GDM1 (cell line): ENCODE measurements at regions not wholly inside any gene's neighbourhood (a gene's known extent, or its start where the extent isn't known, plus 50 kb on each side); places are given as distances from the start of the nearest gene placed in this dataset.
A peak's percentile ranks its signal among the peaks of the same experiment; 100 is the strongest.

ENCODE experiments used
- DNase-seq: peaks from one replicate; lab custom pipeline; 2025; lab: John Stamatoyannopoulos, UW

DNA sequence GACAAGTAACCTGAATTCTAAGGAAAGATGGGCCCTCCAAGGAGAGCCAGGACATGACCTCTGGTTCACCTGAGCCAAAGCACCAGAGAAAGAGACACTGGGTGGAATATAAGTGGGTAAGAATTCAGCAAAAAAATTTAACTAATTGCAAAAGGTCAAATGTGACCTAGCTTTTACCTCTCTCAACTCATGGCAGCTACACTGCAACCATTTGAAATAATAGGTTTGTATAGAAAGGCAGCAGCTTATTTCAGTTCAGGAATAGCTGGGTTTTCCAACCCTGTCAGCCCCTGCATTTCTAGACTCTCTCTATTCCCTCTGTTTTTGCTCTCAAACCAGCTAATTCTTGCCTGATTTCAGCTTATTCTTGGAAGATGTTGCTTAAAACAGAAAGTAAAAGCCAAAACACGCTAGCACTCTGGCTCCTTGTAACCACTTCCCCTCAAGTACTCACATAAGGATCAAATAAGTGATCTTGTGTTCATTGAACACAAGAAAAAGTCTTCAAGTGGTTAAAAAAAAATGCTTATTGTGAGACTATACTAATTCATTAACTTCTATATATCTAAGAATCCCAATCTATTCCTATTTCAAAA lies 101.1 kb upstream of the NR4A3 start:
- peak; percentile 23 for DNase-seq

GRCh38 chr9:99721898-99722297 lies 99.8 kb upstream of the NR4A3 start:
- DNase-seq: no peak

GRCh38 chr9:99722877-99723276 lies 98.8 kb upstream of the NR4A3 start:
- DNase-seq: no peak

GRCh38 chr9:99724640-99725039 lies 97.0 kb upstream of the NR4A3 start:
- no peak for DNase-seq

GRCh38 chr9:99725852-99726251 lies 95.8 kb upstream of the NR4A3 start:
- DNase-seq: no peak

DNA sequence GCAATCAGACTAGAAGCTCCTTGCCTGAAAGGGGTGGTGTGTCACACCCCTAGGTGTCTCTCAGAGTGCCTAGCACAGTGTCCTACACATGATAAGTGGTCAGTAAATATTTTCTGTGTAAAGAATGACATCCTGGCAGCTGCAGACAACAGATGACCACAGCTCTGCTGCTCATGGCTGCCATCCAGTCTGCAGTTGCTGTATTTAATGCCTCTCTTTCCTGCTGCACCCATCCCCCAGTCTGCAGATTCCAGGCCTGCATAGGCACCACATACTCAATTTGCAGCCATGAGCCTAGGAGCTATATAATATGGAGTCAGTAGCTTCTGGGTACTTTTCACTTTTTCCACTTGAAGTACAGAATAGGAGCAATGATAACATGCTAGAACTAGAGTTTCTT lies 94.9 kb upstream of the NR4A3 start:
- no peak for DNase-seq

GRCh38 chr9:99730062-99730461 lies 91.6 kb upstream of the NR4A3 start:
- DNase-seq: no peak

DNA sequence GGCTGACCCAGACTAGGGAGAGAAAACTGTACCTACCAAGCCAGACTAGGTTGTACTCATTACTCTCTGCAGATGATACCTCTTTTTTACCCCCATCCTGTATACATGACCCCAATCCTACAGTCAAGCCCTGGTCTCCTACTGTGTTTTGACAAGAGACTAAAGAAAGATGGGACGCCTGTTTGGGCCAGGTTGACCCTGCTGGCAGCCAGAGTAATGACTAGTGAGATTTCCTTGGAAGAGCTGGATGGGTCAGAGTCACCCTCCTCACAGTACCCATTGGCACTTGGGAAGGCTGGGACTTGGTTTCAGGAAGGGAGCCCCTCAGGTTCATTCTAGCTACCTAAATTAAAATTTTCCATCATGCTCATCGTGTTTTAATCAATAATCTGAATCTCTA lies 89.7 kb upstream of the NR4A3 start:
- no peak for DNase-seq

DNA sequence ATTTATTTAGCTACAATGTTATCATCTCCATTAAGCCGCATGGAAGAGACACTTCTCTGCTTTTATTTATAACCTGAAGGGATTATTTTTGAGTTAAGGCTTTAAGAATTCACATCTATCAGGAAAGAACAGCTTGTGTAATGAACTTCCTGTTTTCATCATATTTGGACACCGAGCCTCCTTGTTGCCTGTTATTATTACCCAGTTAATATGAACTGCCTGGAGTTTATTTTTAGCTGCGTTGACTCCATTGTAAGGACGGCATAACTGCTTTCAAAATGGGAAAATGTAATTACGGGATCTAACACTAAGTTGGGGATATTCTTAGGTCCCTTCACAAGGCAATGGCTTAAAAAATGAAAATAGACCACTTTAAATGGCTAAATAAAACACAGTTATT lies 89.0 kb upstream of the NR4A3 start:
- no peak for DNase-seq

DNA sequence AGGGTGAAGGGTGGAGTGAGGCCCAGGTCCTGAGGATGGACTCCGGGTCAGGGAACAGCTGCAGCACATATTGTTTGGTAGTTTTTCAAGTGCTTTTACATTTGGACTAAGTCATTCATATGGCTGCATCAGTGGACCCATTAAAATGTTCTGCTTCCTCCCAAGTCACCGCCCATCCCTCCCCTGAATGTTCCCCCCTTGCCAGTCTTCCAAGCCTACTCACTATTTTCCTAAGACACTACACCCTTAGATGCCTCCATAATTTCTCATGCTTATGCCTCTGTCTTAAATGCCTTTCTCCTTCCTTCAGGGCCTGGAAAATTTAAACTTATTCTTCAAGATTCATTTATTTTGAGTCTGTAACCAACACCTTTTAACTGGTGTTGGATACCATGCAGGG lies 86.6 kb upstream of the NR4A3 start:
- DNase-seq: no peak

- no peak for DNase-seq
Measured at GRCh38 chr9:99736291-99736690, 85.4 kb upstream of the NR4A3 start.

DNA sequence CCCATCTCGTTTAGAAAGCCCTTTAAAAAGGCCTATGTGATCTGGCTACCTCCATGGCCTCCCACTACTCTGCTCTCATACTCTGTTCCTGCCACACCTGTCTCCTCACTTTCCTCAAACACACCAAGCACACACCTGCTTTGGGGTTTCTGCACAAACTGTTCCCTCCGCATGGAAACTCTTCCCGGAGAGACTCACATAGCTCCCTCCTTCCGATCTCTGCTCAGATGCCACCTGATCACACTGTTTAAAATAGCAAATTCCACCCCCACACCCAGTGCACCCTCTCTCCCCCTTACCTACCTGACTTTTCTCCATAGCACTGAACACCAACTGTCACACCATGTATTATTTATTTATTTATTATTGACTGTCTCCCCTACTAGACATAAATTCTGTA lies 84.0 kb upstream of the NR4A3 start:
- DNase-seq: no peak

GRCh38 chr9:99743006-99743405 lies 78.7 kb upstream of the NR4A3 start:
- no peak for DNase-seq

GRCh38 chr9:99743455-99743854 lies 78.2 kb upstream of the NR4A3 start:
- DNase-seq: no peak

GRCh38 chr9:99744132-99744531 lies 77.6 kb upstream of the NR4A3 start:
- DNase-seq: no peak

DNA sequence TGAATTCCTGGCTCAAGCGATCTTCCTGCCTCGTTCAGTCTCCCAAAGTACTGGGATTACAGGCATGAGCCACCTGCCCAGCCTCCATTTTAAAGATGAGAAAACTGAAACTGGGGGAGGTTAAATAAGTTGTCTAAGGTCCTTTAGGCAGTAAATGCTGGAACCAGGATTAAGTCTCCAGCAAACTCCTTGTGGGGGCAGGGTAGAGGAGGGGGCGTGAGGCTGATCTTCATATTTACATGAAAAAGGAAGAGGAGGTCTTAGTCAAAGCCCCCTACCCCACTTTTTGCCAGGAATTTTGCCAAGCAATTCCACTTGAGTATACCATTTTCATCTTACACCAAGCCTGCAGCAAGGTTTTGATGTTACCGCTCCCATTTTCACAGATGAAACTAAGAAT lies 76.6 kb upstream of the NR4A3 start:
- DNase-seq: no peak

DNA sequence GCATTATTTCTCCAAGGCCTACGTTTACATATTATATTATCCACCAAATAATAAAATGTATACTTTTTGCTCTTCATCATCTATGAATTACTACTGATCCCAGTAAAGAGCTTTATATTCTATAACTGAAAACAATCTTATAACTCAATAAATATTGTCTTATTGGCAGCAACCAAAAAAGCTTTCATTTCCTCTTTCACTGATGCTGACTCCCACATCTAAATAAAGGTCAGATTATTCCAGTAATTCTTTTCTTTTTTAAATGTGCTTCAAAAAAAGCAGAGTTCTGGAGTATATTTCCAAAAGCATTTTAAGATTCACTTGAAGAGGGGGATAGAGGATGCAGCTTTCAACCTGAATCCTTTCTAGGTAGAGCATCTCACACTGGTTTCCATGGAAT lies 75.3 kb upstream of the NR4A3 start:
- DNase-seq: no peak

GRCh38 chr9:99748266-99748665 lies 73.4 kb upstream of the NR4A3 start:
- DNase-seq: no peak

DNA sequence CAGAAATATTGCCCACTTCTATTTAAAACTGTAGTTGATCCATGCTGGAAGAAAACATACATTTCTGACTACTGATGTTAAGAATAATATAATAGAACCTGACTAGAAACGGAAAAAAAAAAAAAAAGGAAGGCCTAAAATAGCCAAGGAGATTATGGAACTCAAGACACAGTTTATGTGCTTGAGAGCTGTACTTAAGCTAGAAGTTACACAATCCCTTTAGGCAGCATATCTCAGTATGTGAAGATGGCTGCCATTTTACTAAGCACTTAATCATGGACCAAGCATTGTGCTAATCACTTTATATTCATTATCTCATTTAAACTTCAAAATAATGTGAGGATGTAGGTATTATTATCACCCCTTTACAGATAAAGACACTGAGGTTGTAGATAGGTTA lies 73.0 kb upstream of the NR4A3 start:
- no peak for DNase-seq

DNA sequence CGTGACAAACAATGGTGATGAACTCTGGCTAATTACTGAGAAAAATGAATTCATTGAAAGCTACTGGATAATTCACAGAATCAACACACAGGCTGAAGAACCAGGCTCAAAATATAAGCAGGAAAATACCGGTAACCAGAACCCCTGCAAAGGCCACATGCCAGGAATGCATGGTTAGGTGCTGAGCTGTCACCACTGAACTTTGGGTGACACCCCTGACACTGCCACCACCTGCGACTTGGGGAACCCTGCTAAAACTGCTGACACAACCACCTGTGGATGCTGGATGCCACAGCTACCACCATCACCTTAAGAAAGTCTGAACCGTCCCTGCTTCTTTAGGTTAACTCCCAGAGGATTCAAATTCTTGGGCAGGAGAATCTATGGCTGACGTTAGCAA lies 72.0 kb upstream of the NR4A3 start:
- no peak for DNase-seq

DNA sequence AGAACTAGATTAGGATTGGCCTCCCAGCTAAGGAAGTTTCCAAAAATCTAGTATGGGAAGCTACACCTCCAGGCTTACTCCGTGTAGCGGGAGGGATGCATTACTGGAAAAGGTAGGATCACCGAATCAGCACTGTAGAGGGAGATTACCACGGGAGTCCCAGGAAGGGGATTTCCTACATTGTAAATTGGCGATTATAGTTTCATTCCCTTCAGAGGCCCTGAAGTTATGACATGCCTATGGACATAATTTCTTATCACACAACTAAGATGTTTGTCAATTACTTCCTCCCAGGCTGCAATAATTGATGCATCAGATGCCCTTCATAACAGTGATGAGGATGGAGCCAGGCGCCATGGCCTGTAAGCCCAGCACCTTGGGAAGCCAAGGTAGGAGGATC lies 71.2 kb upstream of the NR4A3 start:
- DNase-seq: no peak

DNA sequence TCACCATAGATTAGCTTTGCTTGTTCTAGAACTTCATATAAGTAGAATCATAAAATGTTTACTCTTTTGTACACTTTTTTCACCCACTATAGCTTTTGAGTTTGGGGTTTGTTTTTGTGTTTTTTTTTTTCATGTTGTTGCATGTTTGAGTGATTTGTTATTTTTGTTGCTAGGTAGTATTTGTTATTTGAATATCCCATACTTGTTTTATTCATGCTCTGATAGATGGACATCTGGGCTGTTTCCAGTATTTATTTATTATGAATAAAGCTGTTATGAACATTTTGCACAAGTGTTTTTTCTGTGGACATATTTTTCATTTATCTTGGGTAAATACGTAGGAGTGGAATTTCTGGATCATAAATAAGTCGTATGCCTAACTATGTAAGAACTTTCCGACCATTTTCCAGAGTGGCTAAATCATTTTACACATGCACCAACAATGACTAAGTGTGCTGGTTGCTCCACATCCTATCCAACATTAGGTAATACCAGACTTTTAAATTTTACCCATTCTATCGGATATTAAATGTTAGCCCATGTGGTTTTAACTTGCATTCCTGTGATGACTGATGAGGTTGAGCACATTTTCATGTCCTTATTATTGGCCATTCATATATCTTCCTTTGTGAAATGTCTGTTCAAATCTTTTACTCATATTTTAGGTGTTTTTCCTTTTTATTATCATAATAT lies 69.1 kb upstream of the NR4A3 start:
- DNase-seq: no peak

GRCh38 chr9:99753436-99753835 lies 68.2 kb upstream of the NR4A3 start:
- DNase-seq: no peak

DNA sequence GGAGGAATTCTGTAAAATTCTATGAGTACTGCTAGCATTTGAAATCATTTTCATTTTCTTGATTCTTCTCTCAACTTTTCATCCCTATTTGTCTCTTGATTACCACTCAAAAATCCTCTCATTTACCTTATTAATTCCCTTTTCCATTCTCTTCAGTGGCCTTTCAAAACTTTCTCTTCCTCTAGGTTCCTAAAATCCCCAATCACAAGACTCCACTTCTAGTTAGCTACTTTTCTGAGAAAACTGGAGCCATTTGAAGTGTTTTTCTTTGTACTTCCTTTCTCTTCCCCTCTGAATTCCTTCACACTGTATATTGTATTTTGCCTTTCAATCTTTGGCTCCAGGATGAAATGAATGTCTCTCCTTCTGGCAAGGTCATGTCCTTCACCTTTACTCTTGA lies 61.3 kb upstream of the NR4A3 start:
- no peak for DNase-seq
